ENCODE measurements at regions not wholly inside any gene's neighbourhood (a gene's known extent, or its start where the extent isn't known, plus 50 kb on each side); places are given as distances from the start of the nearest gene placed in this dataset.
"Not testable (repeated sequence)": the region's sequence is repeated elsewhere in the genome, so short reads cannot be mapped to it uniquely, and the experiment has no call there.

GRCh38 chr3:170656284-170656683, 70.4 kb upstream of the SLC7A14 start (continued):
- TF ChIP-seq HOXC10 (CRISPR knock-in tag; IDR thresholded peaks at IDR 0.05) (no peak), ZNF362 (tag by site-specific recombination; IDR thresholded peaks at IDR 0.05) (no peak), ZNF133 (tag by site-specific recombination; IDR thresholded peaks at IDR 0.05) (no peak), ZNF791 (tag by site-specific recombination; IDR thresholded peaks at IDR 0.05) (no peak), ZNF248 (tag by site-specific recombination; IDR thresholded peaks at IDR 0.05) (no peak), ZBTB48 (tag by site-specific recombination; IDR thresholded peaks at IDR 0.05) (no peak)

- CTCF ChIA-PET: no interaction called here
Observed at GRCh38 chr3:170653801-170654200, 67.9 kb upstream of the SLC7A14 start.

GRCh38 chr3:170651260-170651845, 65.5 kb upstream of the SLC7A14 start:
- ChIA-PET CTCF (interaction anchor here (0.6 kb wide), 1 partner anchor 85 kb away, joined by 3 read pairs; no protein-coding TSS in a partner anchor), POLR2A (no interaction called here)
- Histone ChIP-seq H3K4me1 (ENCODE audit: control insufficient read depth, insufficient read depth, low read length) (no peaks in the 10 kb centered on the region), H3K9me3 (ENCODE audit: control insufficient read depth, insufficient read depth, low read depth, low read length) (no peaks in the 10 kb centered on the region), H3K36me3 (ENCODE audit: control insufficient read depth in 2 of 2, insufficient read depth in 1 of 2, low read length in 2 of 2) (no peaks in the 10 kb centered on the region), H3K4me3 (ENCODE audit: low read depth, low read length) (no peak overlapping the region), H3K27ac (ENCODE audit: extremely low read depth, low read depth, low read length) (no peak overlapping the region)
- no peak for TF ChIP-seq ZNF521 (tag by site-specific recombination; IDR thresholded peaks at IDR 0.05)

More at GRCh38 chr3:170653801-170654200, 67.9 kb upstream of the SLC7A14 start:
- Histone ChIP-seq H3K36me3 (ENCODE audit: control insufficient read depth in 2 of 2, insufficient read depth in 1 of 2, low read length in 2 of 2) (no peaks in the 10 kb centered on the region), H3K27ac (ENCODE audit: extremely low read depth, low read depth, low read length) (no peak overlapping the region), H3K4me3 (ENCODE audit: low read depth, low read length) (no peak overlapping the region), H3K9me3 (ENCODE audit: control insufficient read depth, insufficient read depth, low read depth, low read length) (no peaks in the 10 kb centered on the region), H3K4me1 (ENCODE audit: control insufficient read depth, insufficient read depth, low read length) (no peaks in the 10 kb centered on the region)
- POLR2A ChIA-PET: no interaction called here
- TF ChIP-seq BCL11B (tag by site-specific recombination; IDR thresholded peaks at IDR 0.05; ENCODE audit: low read depth) (no peak), ZNF488 (tag by site-specific recombination; IDR thresholded peaks at IDR 0.05) (no peak), ZFP37 (tag by site-specific recombination; IDR thresholded peaks at IDR 0.05) (no peak), ZFP69B (tag by site-specific recombination; IDR thresholded peaks at IDR 0.05) (no peak), ZNF248 (tag by site-specific recombination; IDR thresholded peaks at IDR 0.05) (no peak), ZNF843 (tag by site-specific recombination; IDR thresholded peaks at IDR 0.05) (no peak), ZIC2 (tag by site-specific recombination; IDR thresholded peaks at IDR 0.05) (no peak)

GRCh38 chr3:170650557-170650956, 64.7 kb upstream of the SLC7A14 start:
- POLR2A ChIA-PET; H3K36me3 ChIP-seq (ENCODE audit: control insufficient read depth in 2 of 2, insufficient read depth in 1 of 2, low read length in 2 of 2); H3K9me3 ChIP-seq (ENCODE audit: control insufficient read depth, insufficient read depth, low read depth, low read length); CTCF ChIA-PET; H3K27ac ChIP-seq (ENCODE audit: extremely low read depth, low read depth, low read length); H3K4me3 ChIP-seq (ENCODE audit: low read depth, low read length); H3K4me1 ChIP-seq (ENCODE audit: control insufficient read depth, insufficient read depth, low read length): not testable (repeated sequence)

- Histone ChIP-seq H3K4me1 (ENCODE audit: control insufficient read depth, insufficient read depth, low read length) (no peaks in the 10 kb centered on the region), H3K27ac (ENCODE audit: extremely low read depth, low read depth, low read length) (no peak overlapping the region), H3K9me3 (ENCODE audit: control insufficient read depth, insufficient read depth, low read depth, low read length) (no peaks in the 10 kb centered on the region), H3K36me3 (ENCODE audit: control insufficient read depth in 2 of 2, insufficient read depth in 1 of 2, low read length in 2 of 2) (no peaks in the 10 kb centered on the region), H3K4me3 (ENCODE audit: low read depth, low read length) (no peak overlapping the region)
- TF ChIP-seq BCL6B (tag by site-specific recombination; IDR thresholded peaks at IDR 0.05) (no peak), ZNF548 (tag by site-specific recombination; IDR thresholded peaks at IDR 0.05) (no peak), ZNF23 (tag by site-specific recombination; IDR thresholded peaks at IDR 0.05; ENCODE audit: borderline replicate concordance) (no peak), ZNF529 (tag by site-specific recombination; IDR thresholded peaks at IDR 0.05; ENCODE audit: insufficient replicate concordance) (no peak)
- ChIA-PET POLR2A (no interaction called here), CTCF (no interaction called here)
Observed at GRCh38 chr3:170644711-170645110, 58.8 kb upstream of the SLC7A14 start.

Data from HEK293 (cell line).